ENCODE measurements at regions not wholly inside any gene's neighbourhood (a gene's known extent, or its start where the extent isn't known, plus 50 kb on each side); places are given as distances from the start of the nearest gene placed in this dataset.
A peak's percentile ranks its signal among the peaks of the same experiment; 100 is the strongest.
"Not testable (repeated sequence)": the region's sequence is repeated elsewhere in the genome, so short reads cannot be mapped to it uniquely, and the experiment has no call there.

- ATAC-seq (no peak), DNase-seq (no peak)
- intact Hi-C loops (cut with DNase I, micrococcal nuclease) = no loop called here
These were observed 727.2 kb downstream of the SI start for GRCh38 chr3:164351131-164351530.

GRCh38 chr3:164342206-164342605 is 736.1 kb downstream of the SI start:
- ATAC-seq; DNase-seq; intact Hi-C loops (cut with DNase I, micrococcal nuclease): not testable (repeated sequence)

- intact Hi-C loops (cut with DNase I, micrococcal nuclease) = no loop called here
- no peak for ATAC-seq
- DNase-seq = no peak
These were observed 737.2 kb downstream of the SI start for GRCh38 chr3:164341086-164341485.

GRCh38 chr3:164340273-164340672 is 738.0 kb downstream of the SI start:
- ATAC-seq = peak; percentile 94

GRCh38 chr3:164332831-164333802 is 745.2 kb downstream of the SI start:
- intact Hi-C loops (cut with DNase I, micrococcal nuclease) = no loop called here
- peak; percentile 92 for ATAC-seq
- DNase-seq = no peak

More at GRCh38 chr3:164340273-164340672, 738.0 kb downstream of the SI start:
- no peak for DNase-seq
- intact Hi-C loops (cut with DNase I, micrococcal nuclease) = no loop called here

GRCh38 chr3:164326714-164327113 is 751.6 kb downstream of the SI start:
- DNase-seq (no peak), ATAC-seq (no peak)
- intact Hi-C loops (cut with DNase I, micrococcal nuclease) = no loop called here

- intact Hi-C loops (cut with DNase I, micrococcal nuclease) = no loop called here
- no peak for ATAC-seq
These were observed 757.3 kb downstream of the SI start for GRCh38 chr3:164320962-164321361.

GRCh38 chr3:164306042-164306441 is 772.3 kb downstream of the SI start:
- intact Hi-C loops (cut with DNase I, micrococcal nuclease) = no loop called here
- ATAC-seq = peak; percentile 73
- DNase-seq = peak in 1 of 2 donors; percentile 19

More at GRCh38 chr3:164320962-164321361, 757.3 kb downstream of the SI start:
- DNase-seq = no peak

GRCh38 chr3:164303894-164304293 is 774.4 kb downstream of the SI start:
- intact Hi-C loops (cut with DNase I, micrococcal nuclease) = no loop called here
- ATAC-seq = no peak
- DNase-seq = no peak

- DNase-seq = no peak
- ATAC-seq = no peak
- intact Hi-C loops (cut with DNase I, micrococcal nuclease) = no loop called here
These were observed 775.7 kb downstream of the SI start for GRCh38 chr3:164302622-164303021.

- DNase-seq; intact Hi-C loops (cut with DNase I, micrococcal nuclease); ATAC-seq: not testable (repeated sequence)
These were observed 786.8 kb downstream of the SI start for GRCh38 chr3:164291486-164291885.

GRCh38 chr3:164278550-164278949 is 799.7 kb downstream of the SI start:
- ATAC-seq (no peak), DNase-seq (no peak)
- intact Hi-C loops (cut with DNase I, micrococcal nuclease) = no loop called here

GRCh38 chr3:164267053-164267452 is 811.2 kb downstream of the SI start:
- DNase-seq = no peak
- intact Hi-C loops (cut with DNase I, micrococcal nuclease) = no loop called here
- ATAC-seq = no peak

- no peak for DNase-seq
- intact Hi-C loops (cut with DNase I, micrococcal nuclease) = no loop called here
- ATAC-seq = no peak
These were observed 827.4 kb downstream of the SI start for GRCh38 chr3:164250923-164251322.

- DNase-seq (no peak), ATAC-seq (no peak)
- intact Hi-C loops (cut with DNase I, micrococcal nuclease) = no loop called here
These were observed 841.4 kb downstream of the SI start for GRCh38 chr3:164236851-164237250.

- ATAC-seq (no peak), DNase-seq (no peak)
- intact Hi-C loops (cut with DNase I, micrococcal nuclease) = no loop called here
These were observed 842.8 kb downstream of the SI start for GRCh38 chr3:164235289-164236028.

- ATAC-seq (no peak), DNase-seq (no peak)
- intact Hi-C loops (cut with DNase I, micrococcal nuclease) = no loop called here
These were observed 844.3 kb downstream of the SI start for GRCh38 chr3:164233951-164234350.

- no peak for DNase-seq
- no peak for ATAC-seq
- intact Hi-C loops (cut with DNase I, micrococcal nuclease) = no loop called here
These were observed 846.6 kb downstream of the SI start for GRCh38 chr3:164231718-164232117.

- ATAC-seq = no peak
- intact Hi-C loops (cut with DNase I, micrococcal nuclease) = no loop called here
These were observed 847.8 kb downstream of the SI start for GRCh38 chr3:164230385-164231094.

More at GRCh38 chr3:164230385-164231094, 847.8 kb downstream of the SI start:
- DNase-seq = no peak
